ENCODE measurements at regions not wholly inside any gene's neighbourhood (a gene's known extent, or its start where the extent isn't known, plus 50 kb on each side); places are given as distances from the start of the nearest gene placed in this dataset.

- intact Hi-C loops (cut with micrococcal nuclease), result no loop called here
- no peak for TF ChIP-seq CTCF (IDR thresholded peaks at IDR 0.05; ENCODE audit: unreplicated experiment)
- POLR2A ChIA-PET, result interaction anchor here (0.6 to 1.4 kb wide), 4 partner anchors 9 to 213 kb away, joined by 3 to 5 read pairs (median 3); no protein-coding TSS in a partner anchor
- H3K27me3 Mint-ChIP-seq (ENCODE audit: insufficient read depth, unreplicated experiment), result no peaks in the 10 kb centered on the region
- H3K4me1 Mint-ChIP-seq (ENCODE audit: insufficient read depth, unreplicated experiment), result peaks cover 13% of the 10 kb centered on the region
- no peaks in the 10 kb centered on the region for H3K9me3 Mint-ChIP-seq (ENCODE audit: unreplicated experiment)
- H3K27ac Mint-ChIP-seq (ENCODE audit: low read depth, unreplicated experiment), result no peak overlapping the region
- H3K36me3 Mint-ChIP-seq (ENCODE audit: insufficient read depth, unreplicated experiment), result no peaks in the 10 kb centered on the region
- H3K4me3 Mint-ChIP-seq (ENCODE audit: unreplicated experiment), result no peak overlapping the region
- no peak for DNase-seq (ENCODE audit: unreplicated experiment)
- BruUV-seq (replicated peaks), result no TSS peak
- CTCF ChIA-PET, result interaction anchor here (0.6 to 3.6 kb wide), 18 partner anchors 14 to 547 kb away, joined by 3 to 53 read pairs (median 4); no protein-coding TSS in a partner anchor
Observed at GRCh38 chr3:22729212-22729611, 473.9 kb upstream of the UBE2E2 start.

GRCh38 chr3:22729981-22730380, 473.1 kb upstream of the UBE2E2 start:
- intact Hi-C loops (cut with micrococcal nuclease), result loop anchor here (1.0 kb wide), 1 partner anchor 157 kb away; no protein-coding TSS in a partner anchor
- H3K36me3 Mint-ChIP-seq (ENCODE audit: insufficient read depth, unreplicated experiment), result no peaks in the 10 kb centered on the region
- no peak overlapping the region for H3K4me3 Mint-ChIP-seq (ENCODE audit: unreplicated experiment)
- no peaks in the 10 kb centered on the region for H3K9me3 Mint-ChIP-seq (ENCODE audit: unreplicated experiment)
- peak; percentile 35 for DNase-seq (ENCODE audit: unreplicated experiment)
- TF ChIP-seq CTCF (IDR thresholded peaks at IDR 0.05; ENCODE audit: unreplicated experiment), result peak; percentile 45
- no peak overlapping the region for H3K27ac Mint-ChIP-seq (ENCODE audit: low read depth, unreplicated experiment)
- peaks cover 18% of the 10 kb centered on the region for H3K4me1 Mint-ChIP-seq (ENCODE audit: insufficient read depth, unreplicated experiment)
- H3K27me3 Mint-ChIP-seq (ENCODE audit: insufficient read depth, unreplicated experiment), result no peaks in the 10 kb centered on the region
- ChIA-PET POLR2A (interaction anchor here (0.6 to 1.4 kb wide), 4 partner anchors 10 to 212 kb away, joined by 3 to 5 read pairs (median 3); no protein-coding TSS in a partner anchor), CTCF (interaction anchor here (0.6 to 3.6 kb wide), 12 partner anchors 13 to 1402 kb away, joined by 3 to 53 read pairs (median 4); no protein-coding TSS in a partner anchor)
- no TSS peak for BruUV-seq (replicated peaks)

GRCh38 chr3:22730701-22731100, 472.4 kb upstream of the UBE2E2 start:
- CTCF ChIA-PET, result interaction anchor here (0.6 to 2.9 kb wide), 5 partner anchors 140 to 289 kb away, joined by 3 to 27 read pairs (median 4); no protein-coding TSS in a partner anchor
- DNase-seq (ENCODE audit: unreplicated experiment), result no peak
- intact Hi-C loops (cut with micrococcal nuclease), result loop anchor here (1.0 kb wide), 1 partner anchor 157 kb away; no protein-coding TSS in a partner anchor
- no peaks in the 10 kb centered on the region for H3K9me3 Mint-ChIP-seq (ENCODE audit: unreplicated experiment)
- H3K4me3 Mint-ChIP-seq (ENCODE audit: unreplicated experiment), result no peak overlapping the region
- H3K27me3 Mint-ChIP-seq (ENCODE audit: insufficient read depth, unreplicated experiment), result no peaks in the 10 kb centered on the region
- POLR2A ChIA-PET, result interaction anchor here (0.6 to 1.1 kb wide), 2 partner anchors 156 to 160 kb away, joined by 3 to 4 read pairs; no protein-coding TSS in a partner anchor
- H3K36me3 Mint-ChIP-seq (ENCODE audit: insufficient read depth, unreplicated experiment), result no peaks in the 10 kb centered on the region
- BruUV-seq (replicated peaks), result no TSS peak
- no peak for TF ChIP-seq CTCF (IDR thresholded peaks at IDR 0.05; ENCODE audit: unreplicated experiment)
- H3K27ac Mint-ChIP-seq (ENCODE audit: low read depth, unreplicated experiment), result no peak overlapping the region
- peaks cover 18% of the 10 kb centered on the region for H3K4me1 Mint-ChIP-seq (ENCODE audit: insufficient read depth, unreplicated experiment)

DNA sequence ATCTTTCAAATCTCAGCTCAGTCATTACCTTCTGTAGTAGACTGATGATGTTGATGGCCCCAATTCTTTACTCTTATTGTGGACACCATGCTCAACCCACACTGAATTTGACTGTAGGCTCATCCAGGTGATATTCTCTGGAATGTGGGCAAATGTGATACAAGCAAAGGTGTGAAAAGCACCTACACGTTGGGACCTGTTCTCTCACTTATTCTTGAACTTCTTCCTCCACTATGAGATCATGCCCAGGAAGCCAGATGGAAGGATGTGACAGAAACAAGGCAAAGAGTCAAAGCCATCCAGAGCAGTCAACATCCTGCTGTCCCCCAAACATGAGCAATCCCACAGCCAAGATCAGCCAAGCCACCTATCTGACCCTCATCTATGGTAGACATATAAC, 471.2 kb upstream of the UBE2E2 start:
- no peak overlapping the region for H3K27ac Mint-ChIP-seq (ENCODE audit: low read depth, unreplicated experiment)
- ChIA-PET CTCF (interaction anchor here (0.5 to 2.9 kb wide), 5 partner anchors 14 to 219 kb away, joined by 3 to 27 read pairs (median 3); no protein-coding TSS in a partner anchor), POLR2A (interaction anchor here (1.1 to 1.2 kb wide), 2 partner anchors 13 to 155 kb away, joined by 3 read pairs; no protein-coding TSS in a partner anchor)
- no peaks in the 10 kb centered on the region for H3K9me3 Mint-ChIP-seq (ENCODE audit: unreplicated experiment)
- no peaks in the 10 kb centered on the region for H3K27me3 Mint-ChIP-seq (ENCODE audit: insufficient read depth, unreplicated experiment)
- intact Hi-C loops (cut with micrococcal nuclease), result no loop called here
- BruUV-seq (replicated peaks), result no TSS peak
- no peaks in the 10 kb centered on the region for H3K36me3 Mint-ChIP-seq (ENCODE audit: insufficient read depth, unreplicated experiment)
- no peak for TF ChIP-seq CTCF (IDR thresholded peaks at IDR 0.05; ENCODE audit: unreplicated experiment)
- no peak overlapping the region for H3K4me3 Mint-ChIP-seq (ENCODE audit: unreplicated experiment)
- H3K4me1 Mint-ChIP-seq (ENCODE audit: insufficient read depth, unreplicated experiment), result peaks cover 18% of the 10 kb centered on the region
- no peak for DNase-seq (ENCODE audit: unreplicated experiment)

All from MCF 10A (cell line).